H9 (cell line): ENCODE measurements at regions not wholly inside any gene's neighbourhood (a gene's known extent, or its start where the extent isn't known, plus 50 kb on each side); places are given as distances from the start of the nearest gene placed in this dataset.

Experiments
- DNase-seq: peaks from one replicate; pipeline ENCODE4 v3.0.0-alpha.2; 2017
- H2AFZ ChIP-seq: one replicate; pipeline ENCODE4 v1.6.1; 2013; ENCODE audit warnings: mild to moderate bottlenecking, low read length, control low read depth, moderate library complexity
- H2AK5ac ChIP-seq: 2 replicates; pipeline ENCODE4 v1.6.1; 2013; ENCODE audit warnings: low read length, control low read depth, mixed read lengths; ENCODE audit not compliant: insufficient read length
- H2BK120ac ChIP-seq: one replicate; pipeline ENCODE4 v1.6.1; 2013; ENCODE audit warnings: low read depth, mild to moderate bottlenecking, low read length, control low read depth, inconsistent platforms; ENCODE audit not compliant: poor library complexity, severe bottlenecking
- H2BK12ac ChIP-seq: 2 replicates; pipeline ENCODE4 v1.6.1; 2013; ENCODE audit warnings: low read length, control low read depth, mixed read lengths, low read depth; ENCODE audit not compliant: insufficient read length
- H2BK15ac ChIP-seq: 2 replicates; pipeline ENCODE4 v1.6.1; 2013; ENCODE audit warnings: low read depth, low read length, control low read depth
- H2BK20ac ChIP-seq: one replicate; pipeline ENCODE4 v1.6.1; 2013; ENCODE audit warnings: low read depth, mild to moderate bottlenecking, low read length, control low read depth, inconsistent platforms; ENCODE audit not compliant: poor library complexity, severe bottlenecking
- H2BK5ac ChIP-seq: 2 replicates; pipeline ENCODE4 v1.6.1; 2013; ENCODE audit warnings: low read length, control low read depth, mixed read lengths; ENCODE audit not compliant: insufficient read length
- H3K14ac ChIP-seq: 2 replicates; pipeline ENCODE4 v1.6.1; 2013; ENCODE audit warnings: low read length, control low read depth; ENCODE audit not compliant: insufficient read depth
- H3K18ac ChIP-seq: 2 replicates; pipeline ENCODE4 v1.6.1; 2013; ENCODE audit warnings: low read depth, mild to moderate bottlenecking, mixed read lengths, low read length, control low read depth; ENCODE audit not compliant: insufficient read length
- H3K23ac ChIP-seq: 2 replicates; pipeline ENCODE4 v1.6.1; 2013; ENCODE audit warnings: low read length, control low read depth, mixed read lengths, low read depth; ENCODE audit not compliant: insufficient read length
- H3K23me2 ChIP-seq: 2 replicates; pipeline ENCODE4 v1.6.1; 2013; ENCODE audit warnings: low read depth, mild to moderate bottlenecking, mixed read lengths, low read length, control low read depth; ENCODE audit not compliant: insufficient read length, poor library complexity, severe bottlenecking
- H3K27ac ChIP-seq: 2 replicates; pipeline ENCODE4 v1.5.1; 2013; ENCODE audit warnings: low read length, control low read depth, mixed read lengths, low read depth; ENCODE audit not compliant: insufficient read length
- H3K27me3 ChIP-seq: 2 replicates; pipeline ENCODE4 v1.6.1; 2013; ENCODE audit warnings: low read length, control low read depth, inconsistent platforms; ENCODE audit not compliant: insufficient read depth
- H3K4ac ChIP-seq: 2 replicates; pipeline ENCODE4 v1.6.1; 2013; ENCODE audit warnings: low read depth, mild to moderate bottlenecking, control low read depth, inconsistent platforms, low read length, moderate library complexity
- H3K4me1 ChIP-seq: 2 replicates; pipeline ENCODE4 v1.6.1; 2013; ENCODE audit warnings: low read length, control low read depth, inconsistent platforms; ENCODE audit not compliant: insufficient read depth
- H3K4me2 ChIP-seq: 2 replicates; pipeline ENCODE4 v1.6.1; 2013; ENCODE audit warnings: low read length, control low read depth, mixed read lengths; ENCODE audit not compliant: insufficient read length, insufficient read depth
- H3K56ac ChIP-seq: 2 replicates; pipeline ENCODE4 v1.6.1; 2013; ENCODE audit warnings: low read depth, mild to moderate bottlenecking, mixed read lengths, low read length, control low read depth; ENCODE audit not compliant: insufficient read length
- H3K79me1 ChIP-seq: 2 replicates; pipeline ENCODE4 v1.6.1; 2013; ENCODE audit warnings: low read depth, mild to moderate bottlenecking, moderate library complexity, low read length, control low read depth, inconsistent platforms; ENCODE audit not compliant: insufficient read depth, poor library complexity, severe bottlenecking
- H3K79me2 ChIP-seq: 2 replicates; pipeline ENCODE4 v1.6.1; 2013; ENCODE audit warnings: low read length, control low read depth, inconsistent platforms; ENCODE audit not compliant: insufficient read depth
- H3K9ac ChIP-seq: 2 replicates; pipeline ENCODE4 v1.6.1; 2013; ENCODE audit warnings: low read length, control low read depth, mixed read lengths; ENCODE audit not compliant: insufficient read length; ENCODE audit errors: extremely low read depth
- H3K9me3 ChIP-seq: one replicate; pipeline ENCODE4 v1.6.1; 2013; ENCODE audit warnings: low read depth, low read length, inconsistent platforms; ENCODE audit not compliant: control insufficient read depth
- H3T11ph ChIP-seq: one replicate; pipeline ENCODE4 v1.6.1; 2013; ENCODE audit warnings: mild to moderate bottlenecking, low read length, control low read depth, inconsistent platforms
- H4K20me1 ChIP-seq: one replicate; pipeline ENCODE4 v1.6.1; 2013; ENCODE audit not compliant: control insufficient read depth, insufficient read length, insufficient read depth
- H4K5ac ChIP-seq: 2 replicates; pipeline ENCODE4 v1.6.1; 2013; ENCODE audit warnings: low read depth, mild to moderate bottlenecking, mixed read lengths, low read length, control low read depth; ENCODE audit not compliant: insufficient read length
- H4K8ac ChIP-seq: replicated peaks from 2 replicates; pipeline ENCODE4 v1.6.1; 2013; ENCODE audit warnings: low read length, control low read depth, mixed read lengths, low read depth; ENCODE audit not compliant: insufficient read length
- H4K91ac ChIP-seq: 2 replicates; pipeline ENCODE4 v1.6.1; 2013; ENCODE audit warnings: low read depth, mild to moderate bottlenecking, moderate library complexity, mixed read lengths, low read length, control low read depth; ENCODE audit not compliant: insufficient read length
- H3K27ac Mint-ChIP-seq, 3 experiments: 2 replicates in 2 of 3; 3 replicates in 1 of 3; pipeline ENCODE4 v1.8.0; 2020 to 2021; ENCODE audit warnings: mixed read lengths in 3 of 3, mild to moderate bottlenecking in 1 of 3, moderate library complexity in 1 of 3
- H3K27me3 Mint-ChIP-seq: 2 replicates; pipeline ENCODE4 v1.8.0; 2021; ENCODE audit warnings: low read depth, mild to moderate bottlenecking, moderate library complexity, mixed read lengths
- H3K36me3 Mint-ChIP-seq, 3 experiments: 2 replicates in 2 of 3; 3 replicates in 1 of 3; pipeline ENCODE4 v1.8.0; 2020 to 2021; ENCODE audit warnings: low read depth in 3 of 3, mixed read lengths in 3 of 3; ENCODE audit not compliant: insufficient read depth in 1 of 3
- H3K4me1 Mint-ChIP-seq, 2 experiments: 2 replicates each; pipeline ENCODE4 v1.8.0; 2020; ENCODE audit warnings: mixed read lengths in 2 of 2
- H3K4me3 Mint-ChIP-seq, 2 experiments: 2 replicates in 1 of 2; 3 replicates in 1 of 2; pipeline ENCODE4 v1.8.0; 2020 to 2021; ENCODE audit warnings: mild to moderate bottlenecking in 2 of 2, mixed read lengths in 2 of 2, moderate library complexity in 1 of 2
- H3K9me3 Mint-ChIP-seq, 2 experiments: 2 replicates in 1 of 2; 3 replicates in 1 of 2; pipeline ENCODE4 v1.8.0; 2020; ENCODE audit warnings: mild to moderate bottlenecking in 2 of 2, mixed read lengths in 2 of 2, moderate library complexity in 1 of 2
- CTCF ChIP-seq: fragments of 200-600 bp; sonication (generic); conservative IDR thresholded peaks from 3 replicates; pipeline ENCODE4 v1.8.0; 2021; ENCODE audit warnings: antibody characterized with exemption, mild to moderate bottlenecking
- WGBS: extraction: QIAGEN DNeasy Blood & Tissue Kit; methylation state at CpG from one replicate; pipeline ENCODE4 v1.1.7; 2013; ENCODE audit warnings: missing lambda C conversion rate, low lambda C conversion rate, mixed read lengths; ENCODE audit not compliant: insufficient read length; ENCODE audit errors: extremely low coverage; 5-methylcytosine and 5-hydroxymethylcytosine counted together

- H3K27me3 Mint-ChIP-seq: peaks cover 2% of the 10 kb centered on the region; the same call in 1 of the 2 replicates
- Histone ChIP-seq H3K4me1 (no peaks in the 10 kb centered on the region), H3K27ac (no peak overlapping the region), H3K4me2 (no peak overlapping the region), H3K4ac (no peak overlapping the region), H3K9me3 (no peaks in the 10 kb centered on the region), H3K18ac (no peak overlapping the region), H3T11ph (no peak overlapping the region), H3K79me1 (no peaks in the 10 kb centered on the region), H3K9ac (no peak overlapping the region), H2AK5ac (no peak overlapping the region), H2AFZ (no peak overlapping the region), H4K20me1 (no peaks in the 10 kb centered on the region), H2BK5ac (no peak overlapping the region), H3K79me2 (no peaks in the 10 kb centered on the region), H2BK15ac (no peak overlapping the region), H2BK120ac (no peak overlapping the region), H2BK20ac (no peak overlapping the region), H4K5ac (no peak overlapping the region), H2BK12ac (no peak overlapping the region), H3K14ac (no peak overlapping the region), H4K91ac (no peak overlapping the region), H3K23me2 (no peaks in the 10 kb centered on the region), H3K27me3 (no peaks in the 10 kb centered on the region), H4K8ac (no peak overlapping the region), H3K23ac (no peak overlapping the region), H3K56ac (no peak overlapping the region)
- H3K36me3 Mint-ChIP-seq: no peaks in the 10 kb centered on the region; a peak in 1 of 7 replicates
- DNase-seq: no peak
- whole genome bisulfite sequencing: no CpG with 5 or more reads among the region's 11 CpGs
- no peak overlapping the region for H3K4me3 Mint-ChIP-seq
- H3K4me1 Mint-ChIP-seq: peaks cover 3 to 6% of the 10 kb centered on the region in 2 experiments
- TF ChIP-seq CTCF: no peak
- H3K9me3 Mint-ChIP-seq: peaks cover 3 to 4% of the 10 kb centered on the region in 2 experiments; a peak in 3 of 5 replicates
- no peak overlapping the region; a peak in 1 of 7 replicates for H3K27ac Mint-ChIP-seq
Observed at GRCh38 chr19:30320916-30321315, 51.3 kb upstream of the ZNF536 start.
